Neural cell (in vitro differentiated cells): ENCODE measurements at regions not wholly inside any gene's neighbourhood (a gene's known extent, or its start where the extent isn't known, plus 50 kb on each side); places are given as distances from the start of the nearest gene placed in this dataset.

Experiments
- H2AFZ ChIP-seq: fragments of 200-600, 300-800 bp; sonication (generic), shearing (Covaris generic); 2 replicates; pipeline ENCODE4 v1.6.0; 2014; ENCODE audit warnings: low read depth, mild to moderate bottlenecking, antibody characterized with exemption, low read length, moderate library complexity
- H3F3A ChIP-seq: fragments of 200-600 bp; shearing (Covaris generic); 2 replicates; pipeline ENCODE4 v1.6.1; 2016; ENCODE audit warnings: mild to moderate bottlenecking, moderate library complexity, mixed read lengths, antibody characterized with exemption, low read length; ENCODE audit not compliant: insufficient read depth, poor library complexity, severe bottlenecking
- H3K27ac ChIP-seq: fragments of 200-600, 300-800 bp; sonication (generic), shearing (Covaris generic); 2 replicates; pipeline ENCODE4 v1.5.1; 2014; ENCODE audit warnings: mild to moderate bottlenecking, low read length, moderate library complexity
- H3K27me3 ChIP-seq: fragments of 300-800, 200-600 bp; sonication (generic), shearing (Covaris generic); 2 replicates; pipeline ENCODE4 v1.6.0; 2014; ENCODE audit warnings: mild to moderate bottlenecking, low read depth, low read length, moderate library complexity; ENCODE audit not compliant: insufficient read depth
- H3K36me3 ChIP-seq: fragments of 300-800, 200-600 bp; sonication (generic), shearing (Covaris generic); 2 replicates; pipeline ENCODE4 v1.5.1; 2014; ENCODE audit warnings: mild to moderate bottlenecking, antibody characterized with exemption, low read length, moderate library complexity; ENCODE audit not compliant: insufficient read depth
- H3K4me2 ChIP-seq: fragments of 300-800, 200-600 bp; sonication (generic), shearing (Covaris generic); 2 replicates; pipeline ENCODE4 v1.6.0; 2014; ENCODE audit warnings: mild to moderate bottlenecking, low read length
- H3K4me3 ChIP-seq: fragments of 300-800, 200-600 bp; sonication (generic), shearing (Covaris generic); 2 replicates; pipeline ENCODE4 v1.5.1; 2014; ENCODE audit warnings: mild to moderate bottlenecking, low read length, moderate library complexity
- H3K79me2 ChIP-seq: fragments of 200-600 bp; shearing (Covaris generic); replicated peaks from 2 replicates; pipeline ENCODE4 v1.6.0; 2014; ENCODE audit warnings: mild to moderate bottlenecking, low read length, moderate library complexity; ENCODE audit not compliant: insufficient read depth
- H3K9ac ChIP-seq: fragments of 300-800, 200-600 bp; sonication (generic), shearing (Covaris generic); 2 replicates; pipeline ENCODE4 v1.6.1; 2016; ENCODE audit warnings: mild to moderate bottlenecking, low read length, mixed read lengths
- H3K9me2 ChIP-seq: fragments of 200-600 bp; shearing (Covaris generic); 2 replicates; pipeline ENCODE4 v1.6.1; 2016; ENCODE audit warnings: mild to moderate bottlenecking, low read length, mixed read lengths; ENCODE audit not compliant: insufficient read depth
- H3K9me3 ChIP-seq: fragments of 200-600, 300-800 bp; sonication (generic), shearing (Covaris generic); 2 replicates; pipeline ENCODE4 v1.6.1; 2016; ENCODE audit warnings: mild to moderate bottlenecking, mixed run types, low read length, moderate library complexity, mixed read lengths
- H4K20me1 ChIP-seq: fragments of 200-600 bp; shearing (Covaris generic); 2 replicates; pipeline ENCODE4 v1.6.1; 2016; ENCODE audit warnings: mild to moderate bottlenecking, mixed run types; ENCODE audit not compliant: insufficient read depth
- CTCF ChIP-seq: fragments of 450-650 bp; IDR thresholded peaks from 2 replicates; pipeline ENCODE4 v1.5.1; 2014; ENCODE audit warnings: antibody characterized with exemption, mild to moderate bottlenecking, moderate library complexity; ENCODE audit not compliant: poor library complexity, severe bottlenecking
- EP300 ChIP-seq: fragments of 450-650 bp; conservative IDR thresholded peaks from 2 replicates; pipeline ENCODE4 v1.6.1; 2014; ENCODE audit warnings: antibody characterized with exemption, mild to moderate bottlenecking, moderate library complexity; ENCODE audit not compliant: poor library complexity, severe bottlenecking
- EZH2 ChIP-seq: fragments of 200-600, 300-800 bp; shearing (Covaris generic), sonication (generic); IDR thresholded peaks from 2 replicates; pipeline ENCODE4 v1.6.1; 2014; ENCODE audit warnings: antibody characterized with exemption, low read length, borderline replicate concordance, mild to moderate bottlenecking; ENCODE audit not compliant: insufficient read depth, poor library complexity, severe bottlenecking
- MXI1 ChIP-seq: fragments of 450-650 bp; conservative IDR thresholded peaks from 2 replicates; pipeline ENCODE4 v1.6.1; 2014; ENCODE audit warnings: antibody characterized with exemption, mild to moderate bottlenecking; ENCODE audit not compliant: poor library complexity, severe bottlenecking
- POLR2AphosphoS5 ChIP-seq: IDR thresholded peaks from 2 replicates; pipeline ENCODE4 v1.6.1; 2012
- RAD21 ChIP-seq: fragments of 450-650 bp; conservative IDR thresholded peaks from 2 replicates; pipeline ENCODE4 v1.6.1; 2014; ENCODE audit warnings: antibody characterized with exemption, mild to moderate bottlenecking, moderate library complexity
- REST ChIP-seq: IDR thresholded peaks from 2 replicates; pipeline ENCODE4 v1.6.1; 2012; ENCODE audit warnings: borderline replicate concordance
- SMC3 ChIP-seq: fragments of 450-650 bp; conservative IDR thresholded peaks from 2 replicates; pipeline ENCODE4 v1.6.1; 2014; ENCODE audit warnings: antibody characterized with exemption, mild to moderate bottlenecking, moderate library complexity; ENCODE audit not compliant: poor library complexity
- TAF1 ChIP-seq: IDR thresholded peaks from 2 replicates; pipeline ENCODE4 v1.6.1; 2012; ENCODE audit warnings: low read depth

GRCh38 chr2:56089931-56090330 is 93.9 kb upstream of the CCDC85A start:
- H3K27me3 ChIP-seq, result no peaks in the 10 kb centered on the region
- no peak overlapping the region for H3K4me2 ChIP-seq
- H3F3A ChIP-seq, result no peaks in the 10 kb centered on the region
- no peaks in the 10 kb centered on the region for H4K20me1 ChIP-seq
- no peaks in the 10 kb centered on the region for H3K79me2 ChIP-seq
- no peak overlapping the region for H3K27ac ChIP-seq
- H3K9me3 ChIP-seq, result no peaks in the 10 kb centered on the region
- H3K9me2 ChIP-seq, result no peaks in the 10 kb centered on the region
- H3K36me3 ChIP-seq, result no peaks in the 10 kb centered on the region
- TF ChIP-seq POLR2AphosphoS5, result no peak
- TF ChIP-seq REST, result no peak
- no peak for TF ChIP-seq SMC3
- TF ChIP-seq TAF1, result no peak
- no peak for TF ChIP-seq CTCF
- TF ChIP-seq EZH2, result no peak
- no peak for TF ChIP-seq MXI1
- no peak for TF ChIP-seq EP300
- no peak for TF ChIP-seq RAD21
- no peak overlapping the region for H3K4me3 ChIP-seq
- H3K9ac ChIP-seq, result no peak overlapping the region
- no peak overlapping the region for H2AFZ ChIP-seq

DNA sequence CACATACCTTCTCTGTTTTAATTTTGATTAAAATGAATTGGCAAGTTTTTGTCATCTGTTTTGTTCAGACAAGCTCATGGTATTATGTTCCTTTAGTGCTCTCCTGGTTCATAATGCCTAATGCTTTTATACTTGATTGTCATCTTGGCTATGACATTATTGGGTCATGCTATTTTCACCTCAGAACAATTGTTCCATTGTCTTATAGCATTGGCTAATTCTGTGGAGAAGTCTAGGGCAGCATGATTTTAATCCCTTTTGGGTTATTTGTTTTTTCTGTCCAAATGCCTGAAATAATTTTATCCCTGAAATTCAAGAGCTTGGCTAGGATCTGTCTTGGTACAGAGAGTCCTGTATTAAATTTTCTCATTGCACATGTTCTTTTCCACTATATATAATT is 83.8 kb upstream of the CCDC85A start:
- Histone ChIP-seq H3K9me3 (no peaks in the 10 kb centered on the region), H3K79me2 (no peaks in the 10 kb centered on the region), H3F3A (no peaks in the 10 kb centered on the region), H3K9ac (no peak overlapping the region), H3K36me3 (no peaks in the 10 kb centered on the region), H3K27ac (no peak overlapping the region), H3K9me2 (no peaks in the 10 kb centered on the region), H3K4me2 (no peak overlapping the region), H3K27me3 (no peaks in the 10 kb centered on the region), H3K4me3 (no peak overlapping the region), H4K20me1 (no peaks in the 10 kb centered on the region), H2AFZ (no peak overlapping the region)
- TF ChIP-seq TAF1 (no peak), CTCF (no peak), POLR2AphosphoS5 (no peak), MXI1 (no peak), RAD21 (no peak), REST (no peak), EZH2 (no peak), SMC3 (no peak), EP300 (no peak)
